Mesendoderm (in vitro differentiated cells): ENCODE measurements at regions not wholly inside any gene's neighbourhood (a gene's known extent, or its start where the extent isn't known, plus 50 kb on each side); places are given as distances from the start of the nearest gene placed in this dataset.

Experiments used
- DNase-seq: peaks from one replicate; pipeline ENCODE4 v3.0.0; 2013
- H2AK5ac ChIP-seq: 2 replicates; pipeline ENCODE4 v1.6.1; 2013; ENCODE audit warnings: low read length, inconsistent platforms
- H2BK120ac ChIP-seq: 2 replicates; pipeline ENCODE4 v1.6.1; 2013; ENCODE audit warnings: low read depth, mild to moderate bottlenecking, low read length, moderate library complexity, mixed read lengths
- H2BK15ac ChIP-seq: replicated peaks from 2 replicates; pipeline ENCODE4 v1.6.1; 2013; ENCODE audit warnings: low read depth, mild to moderate bottlenecking, moderate library complexity
- H2BK5ac ChIP-seq: 2 replicates; pipeline ENCODE4 v1.6.1; 2013; ENCODE audit warnings: low read length, inconsistent platforms
- H3K18ac ChIP-seq: 2 replicates; pipeline ENCODE4 v1.6.1; 2013; ENCODE audit warnings: mild to moderate bottlenecking, low read length, mixed read lengths
- H3K23ac ChIP-seq: one replicate; pipeline ENCODE4 v1.6.1; 2013; ENCODE audit warnings: low read length
- H3K27ac ChIP-seq: 2 replicates; pipeline ENCODE4 v1.5.1; 2013; ENCODE audit warnings: low read depth, mild to moderate bottlenecking, inconsistent platforms, low read length, moderate library complexity
- H3K27me3 ChIP-seq: 2 replicates; pipeline ENCODE4 v1.6.1; 2013; ENCODE audit warnings: low read length, control low read depth, mild to moderate bottlenecking, inconsistent platforms; ENCODE audit not compliant: insufficient read depth, poor library complexity
- H3K36me3 ChIP-seq: 2 replicates; pipeline ENCODE4 v1.6.1; 2013; ENCODE audit warnings: low read length, inconsistent platforms; ENCODE audit not compliant: control insufficient read depth, insufficient read depth
- H3K4ac ChIP-seq: one replicate; pipeline ENCODE4 v1.6.1; 2013; ENCODE audit warnings: low read depth, mild to moderate bottlenecking, low read length, moderate library complexity
- H3K4me1 ChIP-seq: 2 replicates; pipeline ENCODE4 v1.6.1; 2013; ENCODE audit warnings: low read depth, low read length, inconsistent platforms; ENCODE audit not compliant: control insufficient read depth
- H3K4me2 ChIP-seq: 2 replicates; pipeline ENCODE4 v1.6.1; 2013; ENCODE audit warnings: low read length
- H3K4me3 ChIP-seq: 2 replicates; pipeline ENCODE4 v1.5.1; 2013; ENCODE audit warnings: mild to moderate bottlenecking, low read length
- H3K56ac ChIP-seq: one replicate; pipeline ENCODE4 v1.6.1; 2013; ENCODE audit warnings: low read length
- H3K79me1 ChIP-seq: 2 replicates; pipeline ENCODE4 v1.6.1; 2013; ENCODE audit warnings: low read length, inconsistent platforms
- H3K79me2 ChIP-seq: 2 replicates; pipeline ENCODE4 v1.6.1; 2013; ENCODE audit warnings: mild to moderate bottlenecking, low read length; ENCODE audit not compliant: control insufficient read depth, insufficient read depth
- H3K9ac ChIP-seq: 2 replicates; pipeline ENCODE4 v1.6.1; 2013; ENCODE audit warnings: low read length, inconsistent platforms
- H4K5ac ChIP-seq: one replicate; pipeline ENCODE4 v1.6.1; 2013; ENCODE audit warnings: low read length
- H4K8ac ChIP-seq: one replicate; pipeline ENCODE4 v1.6.1; 2013; ENCODE audit warnings: low read depth, mild to moderate bottlenecking, control low read depth, low read length, moderate library complexity
- WGBS: extraction: QIAGEN DNeasy Blood & Tissue Kit; methylation state at CpG from one replicate; pipeline ENCODE4 v1.1.7; 2013; ENCODE audit warnings: low lambda C conversion rate, missing lambda C conversion rate; ENCODE audit not compliant: insufficient coverage; ENCODE audit errors: extremely low coverage; 5-methylcytosine and 5-hydroxymethylcytosine counted together

DNA sequence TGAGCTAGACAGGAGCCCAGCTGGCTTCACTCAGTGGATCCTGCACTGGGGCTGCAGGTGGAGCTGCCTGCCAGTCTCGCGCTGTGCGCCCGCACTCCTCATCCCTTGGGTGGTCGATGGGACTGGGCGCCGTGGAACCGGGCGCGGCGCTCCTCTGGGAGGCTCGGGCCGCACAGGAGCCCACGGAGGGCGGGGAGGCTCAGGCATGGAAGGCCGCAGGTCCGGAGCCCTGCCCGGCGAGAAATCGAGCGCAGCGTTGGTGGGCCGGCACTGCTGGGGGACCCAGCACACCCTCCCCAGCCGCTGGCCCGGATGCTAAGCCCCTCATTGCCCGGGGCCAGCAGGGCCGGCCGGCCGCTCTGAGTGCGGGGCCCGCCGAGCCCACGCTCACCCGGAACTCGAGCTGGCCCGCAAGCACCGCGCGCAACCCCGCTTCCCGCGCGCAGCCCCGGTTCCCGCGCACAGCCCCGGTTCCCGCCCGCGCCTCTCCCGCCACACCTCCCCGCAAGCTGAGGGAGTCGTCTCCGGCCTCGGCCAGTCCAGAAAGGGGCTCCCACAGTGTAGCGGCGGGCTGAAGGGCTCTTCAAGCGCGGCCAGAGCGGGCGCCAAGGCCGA, 1130.5 kb upstream of the FLRT2 start:
- no peak overlapping the region for H3K23ac ChIP-seq
- H3K4me1 ChIP-seq: no peaks in the 10 kb centered on the region
- H4K5ac ChIP-seq: no peak overlapping the region
- H3K56ac ChIP-seq: no peak overlapping the region
- H4K8ac ChIP-seq: no peak overlapping the region
- H3K4me3 ChIP-seq: no peak overlapping the region
- H3K36me3 ChIP-seq: no peaks in the 10 kb centered on the region
- no peak overlapping the region for H3K9ac ChIP-seq
- no peak overlapping the region for H2BK15ac ChIP-seq
- no peak overlapping the region for H2BK120ac ChIP-seq
- H3K27me3 ChIP-seq: no peaks in the 10 kb centered on the region
- H2BK5ac ChIP-seq: no peak overlapping the region
- no peak overlapping the region for H3K18ac ChIP-seq
- no peak overlapping the region for H3K4me2 ChIP-seq
- H3K4ac ChIP-seq: no peak overlapping the region
- no peaks in the 10 kb centered on the region for H3K79me1 ChIP-seq
- H3K27ac ChIP-seq: no peak overlapping the region
- WGBS: no CpG with 5 or more reads among the region's 62 CpGs
- no peak overlapping the region for H2AK5ac ChIP-seq
- H3K79me2 ChIP-seq: no peaks in the 10 kb centered on the region
- no peak for DNase-seq

GRCh38 chr14:84401631-84402030, 1128.3 kb upstream of the FLRT2 start:
- H3K4me2 ChIP-seq: no peak overlapping the region
- WGBS: no CpG with 5 or more reads among the region's 3 CpGs
- H3K36me3 ChIP-seq: no peaks in the 10 kb centered on the region
- no peak overlapping the region for H3K56ac ChIP-seq
- H3K79me1 ChIP-seq: no peaks in the 10 kb centered on the region
- DNase-seq: no peak
- H4K8ac ChIP-seq: no peak overlapping the region
- no peak overlapping the region for H4K5ac ChIP-seq
- H3K79me2 ChIP-seq: no peaks in the 10 kb centered on the region
- no peak overlapping the region for H3K4me3 ChIP-seq
- no peak overlapping the region for H3K23ac ChIP-seq
- no peak overlapping the region for H2BK15ac ChIP-seq
- no peaks in the 10 kb centered on the region for H3K27me3 ChIP-seq
- H2BK120ac ChIP-seq: no peak overlapping the region
- H3K9ac ChIP-seq: no peak overlapping the region
- no peak overlapping the region for H3K4ac ChIP-seq
- no peak overlapping the region for H2AK5ac ChIP-seq
- H3K27ac ChIP-seq: no peak overlapping the region
- H3K4me1 ChIP-seq: no peaks in the 10 kb centered on the region
- no peak overlapping the region for H2BK5ac ChIP-seq
- no peak overlapping the region for H3K18ac ChIP-seq

DNA sequence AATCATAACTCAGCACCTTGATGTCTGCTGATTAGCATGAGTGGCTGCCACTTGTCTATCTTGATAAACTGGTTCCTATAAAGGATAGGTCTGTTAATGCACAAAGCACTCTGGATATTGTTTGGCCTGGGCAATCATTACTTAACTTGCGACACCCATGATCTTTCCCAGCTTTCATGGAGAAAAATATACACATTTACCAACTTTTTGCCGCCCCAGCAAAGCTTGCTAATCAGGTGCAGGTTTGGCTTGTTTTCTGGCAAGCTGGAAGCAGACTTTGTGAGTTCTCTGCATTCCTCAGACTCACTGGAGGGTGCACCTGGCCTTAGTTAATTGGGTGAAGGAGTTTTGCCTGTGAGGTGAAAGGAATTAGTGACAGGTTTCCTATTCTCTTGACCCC, 1126.4 kb upstream of the FLRT2 start:
- Histone ChIP-seq H3K18ac (no peak overlapping the region), H3K4me2 (no peak overlapping the region), H3K79me2 (no peaks in the 10 kb centered on the region), H3K4ac (no peak overlapping the region), H2BK5ac (no peak overlapping the region), H3K79me1 (no peaks in the 10 kb centered on the region), H3K4me3 (no peak overlapping the region), H4K8ac (no peak overlapping the region), H3K4me1 (no peaks in the 10 kb centered on the region), H3K23ac (no peak overlapping the region), H3K9ac (no peak overlapping the region), H2BK120ac (no peak overlapping the region), H4K5ac (no peak overlapping the region), H3K36me3 (no peaks in the 10 kb centered on the region), H3K56ac (no peak overlapping the region), H2BK15ac (no peak overlapping the region), H2AK5ac (no peak overlapping the region), H3K27ac (no peak overlapping the region), H3K27me3 (no peaks in the 10 kb centered on the region)
- no CpG with 5 or more reads among the region's 2 CpGs for WGBS
- DNase-seq: peak; percentile 60

GRCh38 chr14:84404246-84404645, 1125.7 kb upstream of the FLRT2 start:
- Histone ChIP-seq H2BK120ac (no peak overlapping the region), H3K56ac (no peak overlapping the region), H3K79me1 (no peaks in the 10 kb centered on the region), H3K4me3 (no peak overlapping the region), H3K9ac (no peak overlapping the region), H2AK5ac (no peak overlapping the region), H3K23ac (no peak overlapping the region), H3K36me3 (no peaks in the 10 kb centered on the region), H2BK15ac (no peak overlapping the region), H2BK5ac (no peak overlapping the region), H4K8ac (no peak overlapping the region), H3K27me3 (no peaks in the 10 kb centered on the region), H3K4me2 (no peak overlapping the region), H3K18ac (no peak overlapping the region), H4K5ac (no peak overlapping the region), H3K27ac (no peak overlapping the region), H3K79me2 (no peaks in the 10 kb centered on the region), H3K4me1 (no peaks in the 10 kb centered on the region), H3K4ac (no peak overlapping the region)
- WGBS: no CpG with 5 or more reads among the region's 3 CpGs
- DNase-seq: no peak

- H2BK15ac ChIP-seq: no peak overlapping the region
- no peak overlapping the region for H3K9ac ChIP-seq
- H4K5ac ChIP-seq: no peak overlapping the region
- no peak overlapping the region for H3K4me2 ChIP-seq
- no peaks in the 10 kb centered on the region for H3K79me2 ChIP-seq
- H3K18ac ChIP-seq: no peak overlapping the region
- no peak overlapping the region for H2AK5ac ChIP-seq
- no peaks in the 10 kb centered on the region for H3K79me1 ChIP-seq
- WGBS: no CpG with 5 or more reads among the region's 3 CpGs
- no peaks in the 10 kb centered on the region for H3K36me3 ChIP-seq
- no peak overlapping the region for H3K23ac ChIP-seq
- H3K27me3 ChIP-seq: no peaks in the 10 kb centered on the region
- H4K8ac ChIP-seq: no peak overlapping the region
- no peak overlapping the region for H3K56ac ChIP-seq
- no peak overlapping the region for H2BK5ac ChIP-seq
- H3K4ac ChIP-seq: no peak overlapping the region
- H2BK120ac ChIP-seq: no peak overlapping the region
- DNase-seq: no peak
- H3K4me1 ChIP-seq: no peaks in the 10 kb centered on the region
- H3K27ac ChIP-seq: no peak overlapping the region
- H3K4me3 ChIP-seq: no peak overlapping the region
Observed at GRCh38 chr14:84409435-84409834, 1120.5 kb upstream of the FLRT2 start.

DNA sequence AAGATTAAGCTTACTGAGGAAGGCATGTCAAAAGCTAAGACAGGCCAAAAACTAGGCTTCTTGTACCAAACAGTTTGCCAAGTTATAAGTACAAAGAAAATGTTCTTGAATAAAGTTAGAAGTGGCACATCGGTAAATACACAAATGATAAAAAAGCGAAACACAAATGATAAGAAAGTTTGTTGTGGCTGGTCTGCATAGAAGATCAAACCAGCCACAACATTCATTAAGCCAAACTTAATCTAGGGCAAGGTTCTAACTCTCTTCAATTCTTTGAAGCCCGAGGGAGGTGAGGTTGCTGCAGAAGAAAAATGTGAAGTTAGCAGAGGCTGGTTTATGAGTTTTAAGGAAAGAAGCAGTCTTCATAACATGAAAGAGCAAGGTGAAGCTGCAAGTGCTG, 1119.6 kb upstream of the FLRT2 start:
- Histone ChIP-seq H3K79me2 (no peaks in the 10 kb centered on the region), H4K8ac (no peak overlapping the region), H3K56ac (no peak overlapping the region), H3K23ac (no peak overlapping the region), H3K4ac (no peak overlapping the region), H3K4me2 (no peak overlapping the region), H2BK5ac (no peak overlapping the region), H3K27ac (no peak overlapping the region), H3K4me1 (no peaks in the 10 kb centered on the region), H4K5ac (no peak overlapping the region), H2AK5ac (no peak overlapping the region), H3K9ac (no peak overlapping the region), H3K36me3 (no peaks in the 10 kb centered on the region), H2BK15ac (no peak overlapping the region), H3K18ac (no peak overlapping the region), H3K27me3 (no peaks in the 10 kb centered on the region), H3K4me3 (no peak overlapping the region), H2BK120ac (no peak overlapping the region), H3K79me1 (no peaks in the 10 kb centered on the region)
- no peak for DNase-seq
- no CpG with 5 or more reads among the region's 3 CpGs for WGBS
